Neural progenitor cell (in vitro differentiated cells): ENCODE measurements at regions not wholly inside any gene's neighbourhood (a gene's known extent, or its start where the extent isn't known, plus 50 kb on each side); places are given as distances from the start of the nearest gene placed in this dataset.

Experiments
- DNase-seq: peaks from one replicate; pipeline ENCODE4 v3.0.0-alpha.2; 2016; ENCODE audit warnings: low spot score
- H2AFZ ChIP-seq: fragments of 200-600 bp; sonication (generic); replicated peaks from 2 replicates; pipeline ENCODE4 v1.6.1; 2016; ENCODE audit warnings: antibody characterized with exemption
- H3F3A ChIP-seq: fragments of 200-600 bp; sonication (generic); 2 replicates; pipeline ENCODE4 v1.6.1; 2016; ENCODE audit warnings: antibody characterized with exemption, low read depth
- H3K27ac ChIP-seq: fragments of 200-600 bp; sonication (generic); 2 replicates; pipeline ENCODE4 v1.5.1; 2016; ENCODE audit warnings: mild to moderate bottlenecking
- H3K27me3 ChIP-seq: fragments of 200-600 bp; sonication (generic); 2 replicates; pipeline ENCODE4 v1.6.1; 2016; ENCODE audit warnings: mild to moderate bottlenecking, moderate library complexity
- H3K36me3 ChIP-seq: fragments of 200-600 bp; sonication (generic); 2 replicates; pipeline ENCODE4 v1.5.1; 2016
- H3K4me1 ChIP-seq: fragments of 200-600 bp; sonication (generic); 2 replicates; pipeline ENCODE4 v1.6.1; 2016; ENCODE audit warnings: mixed run types
- H3K4me2 ChIP-seq: fragments of 200-600 bp; sonication (generic); 2 replicates; pipeline ENCODE4 v1.6.1; 2016
- H3K4me3 ChIP-seq: fragments of 200-600 bp; sonication (generic); 2 replicates; pipeline ENCODE4 v1.5.1; 2016
- H3K79me2 ChIP-seq: fragments of 200-600 bp; sonication (generic); 2 replicates; pipeline ENCODE4 v1.6.1; 2016; ENCODE audit warnings: low read depth
- H3K9ac ChIP-seq: fragments of 200-600 bp; sonication (generic); 2 replicates; pipeline ENCODE4 v1.6.1; 2016
- H3K9me3 ChIP-seq: fragments of 200-600 bp; sonication (generic); 2 replicates; pipeline ENCODE4 v1.5.1; 2016; ENCODE audit warnings: low read depth
- H4K20me1 ChIP-seq: fragments of 200-600 bp; sonication (generic); 2 replicates; pipeline ENCODE4 v1.6.1; 2016; ENCODE audit warnings: low read depth
- H3K27ac Mint-ChIP-seq: 3 replicates; pipeline ENCODE4 v1.8.0; 2021; ENCODE audit warnings: mixed read lengths
- H3K27me3 Mint-ChIP-seq: 2 replicates; pipeline ENCODE4 v1.8.0; 2022; ENCODE audit warnings: low read depth, mild to moderate bottlenecking, inconsistent platforms, moderate library complexity, mixed read lengths; ENCODE audit not compliant: insufficient read depth
- H3K36me3 Mint-ChIP-seq: 3 replicates; pipeline ENCODE4 v1.8.0; 2021; ENCODE audit warnings: mixed read lengths
- H3K4me1 Mint-ChIP-seq: 3 replicates; pipeline ENCODE4 v1.8.0; 2021; ENCODE audit warnings: mixed read lengths
- H3K4me3 Mint-ChIP-seq: 3 replicates; pipeline ENCODE4 v1.8.0; 2021; ENCODE audit warnings: mild to moderate bottlenecking, moderate library complexity, mixed read lengths
- H3K9me3 Mint-ChIP-seq: 3 replicates; pipeline ENCODE4 v1.8.0; 2020; ENCODE audit warnings: mixed read lengths
- EZH2 ChIP-seq: fragments of 200-600 bp; sonication (generic); IDR thresholded peaks from 2 replicates; pipeline ENCODE4 v1.6.1; 2017; ENCODE audit warnings: antibody characterized with exemption, mild to moderate bottlenecking, moderate library complexity
- EZH2phosphoT487 ChIP-seq: fragments of 200-600 bp; sonication (generic); IDR thresholded peaks from 2 replicates; pipeline ENCODE4 v1.6.1; 2017; ENCODE audit warnings: antibody characterized with exemption
- TF ChIP-seq, protein P1 (sequence below): fragments of 200-600 bp; sonication (generic); IDR thresholded peaks from 2 replicates; pipeline ENCODE4 v1.5.1; 2017; ENCODE audit warnings: antibody characterized with exemption, mild to moderate bottlenecking

DNA sequence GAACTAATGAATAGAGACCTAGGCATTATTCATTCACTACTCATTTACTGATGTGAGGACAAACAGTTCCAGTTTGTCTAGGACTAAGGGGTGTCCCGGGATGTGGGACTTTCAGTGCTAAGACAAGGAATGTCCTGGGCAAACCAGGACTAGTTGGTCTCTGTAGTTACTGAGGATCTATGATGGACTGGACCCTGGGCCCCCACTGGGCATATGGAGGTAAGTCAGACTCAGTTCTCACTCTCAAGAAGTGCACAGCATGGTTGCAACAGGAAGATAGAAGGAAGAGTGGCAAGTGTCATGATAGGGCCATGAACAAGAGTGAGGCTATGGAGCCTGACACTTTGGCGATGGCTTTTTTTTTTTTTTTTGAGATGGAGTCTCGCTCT lies 128.2 kb downstream of the MYCN start:
- Histone ChIP-seq H3K9ac (no peak overlapping the region), H3K4me3 (no peak overlapping the region), H2AFZ (no peak overlapping the region), H3K4me1 (peaks cover 19% of the 10 kb centered on the region), H3K36me3 (no peaks in the 10 kb centered on the region), H3K9me3 (no peaks in the 10 kb centered on the region), H4K20me1 (no peaks in the 10 kb centered on the region), H3F3A (peaks cover 25% of the 10 kb centered on the region), H3K79me2 (no peaks in the 10 kb centered on the region), H3K4me2 (no peak overlapping the region), H3K27ac (no peak overlapping the region), H3K27me3 (no peaks in the 10 kb centered on the region)
- Mint-ChIP-seq H3K27ac (peak overlapping the region; percentile 90), H3K9me3 (peaks cover 16% of the 10 kb centered on the region), H3K27me3 (peaks cover 11% of the 10 kb centered on the region), H3K4me1 (peaks cover 44% of the 10 kb centered on the region), H3K4me3 (no peak overlapping the region), H3K36me3 (peaks cover 7% of the 10 kb centered on the region)
- no peak for TF ChIP-seq EZH2
- TF ChIP-seq, protein P1, sequence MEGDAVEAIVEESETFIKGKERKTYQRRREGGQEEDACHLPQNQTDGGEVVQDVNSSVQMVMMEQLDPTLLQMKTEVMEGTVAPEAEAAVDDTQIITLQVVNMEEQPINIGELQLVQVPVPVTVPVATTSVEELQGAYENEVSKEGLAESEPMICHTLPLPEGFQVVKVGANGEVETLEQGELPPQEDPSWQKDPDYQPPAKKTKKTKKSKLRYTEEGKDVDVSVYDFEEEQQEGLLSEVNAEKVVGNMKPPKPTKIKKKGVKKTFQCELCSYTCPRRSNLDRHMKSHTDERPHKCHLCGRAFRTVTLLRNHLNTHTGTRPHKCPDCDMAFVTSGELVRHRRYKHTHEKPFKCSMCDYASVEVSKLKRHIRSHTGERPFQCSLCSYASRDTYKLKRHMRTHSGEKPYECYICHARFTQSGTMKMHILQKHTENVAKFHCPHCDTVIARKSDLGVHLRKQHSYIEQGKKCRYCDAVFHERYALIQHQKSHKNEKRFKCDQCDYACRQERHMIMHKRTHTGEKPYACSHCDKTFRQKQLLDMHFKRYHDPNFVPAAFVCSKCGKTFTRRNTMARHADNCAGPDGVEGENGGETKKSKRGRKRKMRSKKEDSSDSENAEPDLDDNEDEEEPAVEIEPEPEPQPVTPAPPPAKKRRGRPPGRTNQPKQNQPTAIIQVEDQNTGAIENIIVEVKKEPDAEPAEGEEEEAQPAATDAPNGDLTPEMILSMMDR: no peak
- no peak for TF ChIP-seq EZH2phosphoT487
- no peak for DNase-seq

DNA sequence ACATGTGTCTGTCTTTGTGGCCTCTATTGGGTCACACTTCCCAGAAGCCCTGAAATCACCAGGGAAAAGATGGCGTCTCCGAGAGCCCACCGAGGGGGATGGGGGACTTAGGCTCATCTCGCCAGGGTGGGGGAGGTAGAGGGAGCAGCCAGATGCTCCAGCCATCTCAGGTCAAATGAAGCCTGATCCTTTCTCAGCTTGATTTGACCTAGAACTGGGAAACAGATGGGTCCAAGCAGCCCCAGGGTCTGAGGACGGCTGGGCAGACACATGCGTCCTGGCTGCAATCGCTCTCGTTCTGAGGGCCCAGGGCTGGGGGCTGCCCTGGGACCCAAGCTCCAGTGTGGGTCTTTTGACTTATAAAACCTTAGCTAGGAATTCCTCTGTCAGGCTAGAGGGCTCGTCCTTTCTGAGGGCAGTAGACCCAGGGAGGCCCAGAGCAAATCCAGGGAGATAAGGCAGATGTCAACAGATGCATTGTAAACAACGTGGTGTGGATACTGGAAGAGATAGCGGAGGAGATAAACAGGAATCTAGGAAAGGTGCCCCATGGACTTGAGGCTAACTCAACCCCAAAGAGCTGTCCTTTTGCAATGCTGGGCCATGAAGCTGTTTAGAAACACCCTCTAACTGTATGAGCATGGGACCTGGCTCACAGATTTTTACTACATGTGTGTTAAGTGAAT lies 127.7 kb downstream of the MYCN start:
- H3K27ac ChIP-seq: no peak overlapping the region
- peaks cover 44% of the 10 kb centered on the region for H3K4me1 Mint-ChIP-seq
- H3K9ac ChIP-seq: no peak overlapping the region
- no peak overlapping the region for H3K4me3 Mint-ChIP-seq
- peaks cover 7% of the 10 kb centered on the region for H3K36me3 Mint-ChIP-seq
- H3K27ac Mint-ChIP-seq: no peak overlapping the region
- H3K4me2 ChIP-seq: no peak overlapping the region
- no peaks in the 10 kb centered on the region for H3K79me2 ChIP-seq
- no peak overlapping the region for H2AFZ ChIP-seq
- H3K4me1 ChIP-seq: peaks cover 19% of the 10 kb centered on the region
- H3K36me3 ChIP-seq: no peaks in the 10 kb centered on the region
- H3K9me3 Mint-ChIP-seq: peaks cover 21% of the 10 kb centered on the region
- H3K4me3 ChIP-seq: no peak overlapping the region
- no peak for TF ChIP-seq EZH2
- TF ChIP-seq, protein P1: no peak
- TF ChIP-seq EZH2phosphoT487: no peak
- peaks cover 5% of the 10 kb centered on the region for H3K27me3 Mint-ChIP-seq
- H3F3A ChIP-seq: peaks cover 25% of the 10 kb centered on the region
- H4K20me1 ChIP-seq: no peaks in the 10 kb centered on the region
- no peaks in the 10 kb centered on the region for H3K27me3 ChIP-seq
- no peak for DNase-seq
- H3K9me3 ChIP-seq: peaks cover under 1% of the 10 kb centered on the region

DNA sequence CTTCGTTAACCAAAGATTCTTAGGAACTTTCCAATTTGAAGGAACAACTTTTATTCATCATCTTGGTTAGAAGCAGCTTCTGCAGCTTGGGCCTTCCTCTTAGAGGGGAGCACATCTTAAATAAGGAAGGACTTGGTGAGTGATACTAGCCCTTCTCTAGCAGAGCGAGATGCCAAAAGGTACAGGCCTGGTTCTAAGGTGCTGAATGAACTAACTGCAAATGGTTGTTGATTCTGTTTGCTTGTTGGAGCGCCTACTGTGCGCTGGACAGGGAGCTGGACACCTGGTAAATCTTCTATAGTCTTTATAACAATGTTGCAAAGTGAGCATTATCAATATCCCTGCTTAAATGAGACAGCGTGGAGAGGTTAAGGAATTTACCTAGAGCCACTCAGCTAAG lies 127.1 kb downstream of the MYCN start:
- H3K79me2 ChIP-seq: no peaks in the 10 kb centered on the region
- Mint-ChIP-seq H3K4me1 (peaks cover 44% of the 10 kb centered on the region), H3K4me3 (no peak overlapping the region), H3K27ac (no peak overlapping the region), H3K27me3 (peaks cover 2% of the 10 kb centered on the region), H3K36me3 (peaks cover 7% of the 10 kb centered on the region), H3K9me3 (peaks cover 26% of the 10 kb centered on the region)
- no peaks in the 10 kb centered on the region for H4K20me1 ChIP-seq
- H3K4me2 ChIP-seq: no peak overlapping the region
- peaks cover 25% of the 10 kb centered on the region for H3F3A ChIP-seq
- no peaks in the 10 kb centered on the region for H3K36me3 ChIP-seq
- H2AFZ ChIP-seq: no peak overlapping the region
- no peak overlapping the region for H3K4me3 ChIP-seq
- peaks cover 4% of the 10 kb centered on the region for H3K9me3 ChIP-seq
- TF ChIP-seq EZH2phosphoT487 (no peak), EZH2 (no peak)
- TF ChIP-seq, protein P1: no peak
- H3K4me1 ChIP-seq: peaks cover 19% of the 10 kb centered on the region
- DNase-seq: no peak
- no peaks in the 10 kb centered on the region for H3K27me3 ChIP-seq
- no peak overlapping the region for H3K9ac ChIP-seq
- H3K27ac ChIP-seq: no peak overlapping the region
